Effector CD8-positive, alpha-beta T cell (primary cell): ENCODE measurements at regions not wholly inside any gene's neighbourhood (a gene's known extent, or its start where the extent isn't known, plus 50 kb on each side); places are given as distances from the start of the nearest gene placed in this dataset.
"Not testable (repeated sequence)": the region's sequence is repeated elsewhere in the genome, so short reads cannot be mapped to it uniquely, and the experiment has no call there.

ENCODE experiments used
- DNase-seq: peaks from one replicate; lab custom pipeline; 2025; lab: John Stamatoyannopoulos, UW

- DNase-seq = no peak
Measured at GRCh38 chr4:66169341-66169740, 499.1 kb upstream of the EPHA5 start.

- no peak for DNase-seq
Measured at GRCh38 chr4:66164869-66165268, 494.6 kb upstream of the EPHA5 start.

- DNase-seq = no peak
Measured at GRCh38 chr4:66160606-66161005, 490.3 kb upstream of the EPHA5 start.

- DNase-seq = no peak
Measured at GRCh38 chr4:66157594-66157993, 487.3 kb upstream of the EPHA5 start.

- no peak for DNase-seq
Measured at GRCh38 chr4:66130042-66130441, 459.8 kb upstream of the EPHA5 start.

- no peak for DNase-seq
Measured at GRCh38 chr4:66123831-66124413, 453.6 kb upstream of the EPHA5 start.

- no peak for DNase-seq
Measured at GRCh38 chr4:66123190-66123589, 452.9 kb upstream of the EPHA5 start.

- DNase-seq = not testable (repeated sequence)
Measured at GRCh38 chr4:66115231-66115630, 444.9 kb upstream of the EPHA5 start.

- no peak for DNase-seq
Measured at GRCh38 chr4:66108898-66109297, 438.6 kb upstream of the EPHA5 start.

- DNase-seq = no peak
Measured at GRCh38 chr4:66097218-66097617, 426.9 kb upstream of the EPHA5 start.

GRCh38 chr4:66095065-66095464, 424.8 kb upstream of the EPHA5 start:
- DNase-seq = no peak

- DNase-seq = no peak
Measured at GRCh38 chr4:66094070-66094469, 423.8 kb upstream of the EPHA5 start.

GRCh38 chr4:66091786-66092185, 421.5 kb upstream of the EPHA5 start:
- no peak for DNase-seq

- DNase-seq = no peak
Measured at GRCh38 chr4:66073961-66074360, 403.7 kb upstream of the EPHA5 start.

- DNase-seq = no peak
Measured at GRCh38 chr4:66071911-66072310, 401.6 kb upstream of the EPHA5 start.

GRCh38 chr4:66062921-66063320, 392.6 kb upstream of the EPHA5 start:
- no peak for DNase-seq

GRCh38 chr4:66062044-66062443, 391.8 kb upstream of the EPHA5 start:
- no peak for DNase-seq

- DNase-seq = no peak
Measured at GRCh38 chr4:66059556-66059955, 389.3 kb upstream of the EPHA5 start.

GRCh38 chr4:66059136-66059535, 388.8 kb upstream of the EPHA5 start:
- no peak for DNase-seq

- DNase-seq = no peak
Measured at GRCh38 chr4:66055999-66056398, 385.7 kb upstream of the EPHA5 start.

- DNase-seq = no peak
Measured at GRCh38 chr4:66052426-66052825, 382.1 kb upstream of the EPHA5 start.

- no peak for DNase-seq
Measured at GRCh38 chr4:66048861-66049260, 378.6 kb upstream of the EPHA5 start.

- no peak for DNase-seq
Measured at GRCh38 chr4:66045913-66046312, 375.6 kb upstream of the EPHA5 start.

- DNase-seq = no peak
Measured at GRCh38 chr4:66035701-66036100, 365.4 kb upstream of the EPHA5 start.

GRCh38 chr4:66034671-66035070, 364.4 kb upstream of the EPHA5 start:
- no peak for DNase-seq
